GM19468 (cell line): ENCODE measurements at regions not wholly inside any gene's neighbourhood (a gene's known extent, or its start where the extent isn't known, plus 50 kb on each side); places are given as distances from the start of the nearest gene placed in this dataset.

Source experiments
- ATAC-seq: cut with Tn5 transposase; IDR thresholded peaks from one replicate; pipeline ENCODE4 v1.9.1; 2021; ENCODE audit warnings: mild to moderate bottlenecking, moderate library complexity, moderate number of reproducible peaks; ENCODE audit not compliant: unreplicated experiment; ENCODE audit errors: extremely low read depth

GRCh38 chrX:57204306-57204705 is 67.1 kb upstream of the SPIN2A start:
- ATAC-seq: no peak

GRCh38 chrX:57211906-57212305 is 74.6 kb upstream of the FAAH2 start:
- ATAC-seq: no peak

- no peak for ATAC-seq
Measured at GRCh38 chrX:57227691-57228090, 58.8 kb upstream of the FAAH2 start.

- peak; percentile 41 for ATAC-seq
Measured at GRCh38 chrX:57232658-57233360, 53.7 kb upstream of the FAAH2 start.
